ENCODE measurements at regions not wholly inside any gene's neighbourhood (a gene's known extent, or its start where the extent isn't known, plus 50 kb on each side); places are given as distances from the start of the nearest gene placed in this dataset.

- DNase-seq (ENCODE audit: extremely low spot score in 2 of 2), result no peak
- Histone ChIP-seq H3K27ac (no peak overlapping the region), H3K36me3 (no peaks in the 10 kb centered on the region), H3K9me3 (no peaks in the 10 kb centered on the region), H3K27me3 (no peaks in the 10 kb centered on the region), H3K4me3 (no peak overlapping the region), H3K4me1 (no peaks in the 10 kb centered on the region)
- intact Hi-C loops (cut with DNase I), result no loop called here
- TF ChIP-seq POLR2A (IDR thresholded peaks at IDR 0.05) (no peak), CTCF (IDR thresholded peaks at IDR 0.05) (peak in 1 of 3 experiments; percentile 9)
Observed at GRCh38 chr5:8756498-8757084, 789.3 kb downstream of the SEMA5A start.

- no peak overlapping the region for H3K4me3 ChIP-seq
- TF ChIP-seq POLR2AphosphoS5 (IDR thresholded peaks at IDR 0.05; ENCODE audit: insufficient read depth in 1 of 2, low read depth in 1 of 2), result no peak
- TF ChIP-seq CTCF (IDR thresholded peaks at IDR 0.05), result no peak
- TF ChIP-seq POLR2A (IDR thresholded peaks at IDR 0.05), result no peak
- H3K36me3 ChIP-seq, result no peaks in the 10 kb centered on the region
- H3K4me1 ChIP-seq, result no peaks in the 10 kb centered on the region
- intact Hi-C loops (cut with DNase I), result no loop called here
- H3K27ac ChIP-seq, result no peak overlapping the region
- H3K9me3 ChIP-seq, result no peaks in the 10 kb centered on the region
- DNase-seq (ENCODE audit: extremely low spot score in 2 of 2), result no peak
- no peaks in the 10 kb centered on the region for H3K27me3 ChIP-seq
Observed at GRCh38 chr5:8765886-8766285, 780.0 kb downstream of the SEMA5A start.

DNA sequence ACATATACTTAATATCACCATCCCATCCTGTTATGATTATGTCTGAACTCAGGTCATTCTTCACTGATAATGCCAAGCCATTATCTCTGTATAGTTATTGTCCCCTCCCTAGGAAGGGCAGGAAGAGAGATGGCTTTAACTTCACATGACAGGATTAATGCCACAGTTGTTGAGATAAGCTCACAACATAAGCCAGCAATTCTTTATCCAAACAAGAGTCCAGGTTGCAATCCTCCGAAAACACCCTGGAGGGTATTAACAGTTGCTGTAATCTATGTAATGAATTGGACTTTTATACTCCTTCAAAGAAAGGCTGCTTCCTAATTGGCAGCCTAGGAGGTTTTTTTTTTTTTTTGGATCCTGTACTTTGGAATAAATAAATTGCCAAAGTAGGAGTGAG is 779.4 kb downstream of the SEMA5A start:
- H3K4me1 ChIP-seq, result no peaks in the 10 kb centered on the region
- H3K27me3 ChIP-seq, result no peaks in the 10 kb centered on the region
- intact Hi-C loops (cut with DNase I), result no loop called here

DNA sequence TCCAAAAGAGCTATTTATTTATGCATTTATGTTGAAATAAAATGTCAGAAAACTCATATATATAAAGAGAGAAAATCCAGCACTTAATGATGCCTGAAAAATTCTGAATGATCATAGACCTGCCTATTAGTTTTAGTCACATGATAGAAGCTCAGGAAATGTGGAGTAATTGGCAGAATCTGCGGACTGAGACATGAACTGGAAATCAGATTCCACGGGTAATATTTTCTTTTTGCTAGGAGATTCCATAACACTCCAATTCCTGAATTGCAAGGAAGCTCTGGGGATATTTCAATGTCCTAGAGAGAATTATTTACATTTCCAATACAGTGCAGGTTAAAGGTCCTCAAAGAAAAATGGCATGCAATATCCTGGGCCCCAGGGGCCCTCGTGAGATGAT is 778.8 kb downstream of the SEMA5A start:
- Histone ChIP-seq H3K27ac (no peak overlapping the region), H3K9me3 (no peaks in the 10 kb centered on the region), H3K4me1 (no peaks in the 10 kb centered on the region), H3K27me3 (no peaks in the 10 kb centered on the region), H3K36me3 (no peaks in the 10 kb centered on the region), H3K4me3 (no peak overlapping the region)
- TF ChIP-seq CTCF (IDR thresholded peaks at IDR 0.05) (no peak), POLR2AphosphoS5 (IDR thresholded peaks at IDR 0.05; ENCODE audit: insufficient read depth in 1 of 2, low read depth in 1 of 2) (no peak), POLR2A (IDR thresholded peaks at IDR 0.05) (no peak)
- DNase-seq (ENCODE audit: extremely low spot score in 2 of 2), result no peak
- intact Hi-C loops (cut with DNase I), result no loop called here

More for the DNA sequence above, 779.4 kb downstream of the SEMA5A start:
- Histone ChIP-seq H3K4me3 (no peak overlapping the region), H3K36me3 (no peaks in the 10 kb centered on the region), H3K27ac (no peak overlapping the region), H3K9me3 (no peaks in the 10 kb centered on the region)
- no peak for DNase-seq (ENCODE audit: extremely low spot score in 2 of 2)
- TF ChIP-seq POLR2A (IDR thresholded peaks at IDR 0.05) (no peak), POLR2AphosphoS5 (IDR thresholded peaks at IDR 0.05; ENCODE audit: insufficient read depth in 1 of 2, low read depth in 1 of 2) (no peak), CTCF (IDR thresholded peaks at IDR 0.05) (no peak)

- Histone ChIP-seq H3K9me3 (no peaks in the 10 kb centered on the region), H3K36me3 (no peaks in the 10 kb centered on the region), H3K4me3 (no peak overlapping the region), H3K4me1 (no peaks in the 10 kb centered on the region), H3K27ac (no peak overlapping the region), H3K27me3 (no peaks in the 10 kb centered on the region)
- no peak for DNase-seq (ENCODE audit: extremely low spot score in 2 of 2)
- no peak for TF ChIP-seq CTCF (IDR thresholded peaks at IDR 0.05)
- TF ChIP-seq POLR2AphosphoS5 (IDR thresholded peaks at IDR 0.05; ENCODE audit: insufficient read depth in 1 of 2, low read depth in 1 of 2), result no peak
- no peak for TF ChIP-seq POLR2A (IDR thresholded peaks at IDR 0.05)
- intact Hi-C loops (cut with DNase I), result no loop called here
Observed at GRCh38 chr5:8767746-8768145, 778.1 kb downstream of the SEMA5A start.
